DND-41 (cell line): ENCODE measurements at regions not wholly inside any gene's neighbourhood (a gene's known extent, or its start where the extent isn't known, plus 50 kb on each side); places are given as distances from the start of the nearest gene placed in this dataset.

ENCODE experiments used
- ATAC-seq: fragments of 200-7000 bp; cut with Tn5 transposase; 3 replicates; pipeline ENCODE4 v1.9.1; 2021; ENCODE audit warnings: low read depth; ENCODE audit not compliant: insufficient read depth
- DNase-seq: peaks from one replicate; pipeline ENCODE4 v3.0.0-alpha.2; 2020
- H2AFZ ChIP-seq: 2 replicates; pipeline ENCODE4 v1.6.0; 2012; ENCODE audit warnings: low read depth, low read length
- H3K27ac ChIP-seq: 2 replicates; pipeline ENCODE4 v1.5.1; 2012; ENCODE audit warnings: low read length, inconsistent platforms
- H3K27me3 ChIP-seq: fragments of 200-600 bp; sonication (generic); 2 replicates; pipeline ENCODE4 v1.6.0; 2012; ENCODE audit warnings: low read length, mild to moderate bottlenecking, inconsistent platforms; ENCODE audit not compliant: insufficient read depth, poor library complexity
- H3K36me3 ChIP-seq: 2 replicates; pipeline ENCODE4 v1.5.1; 2012; ENCODE audit warnings: low read length, inconsistent platforms; ENCODE audit not compliant: insufficient read depth
- H3K4me1 ChIP-seq: 2 replicates; pipeline ENCODE4 v1.5.1; 2012; ENCODE audit warnings: mild to moderate bottlenecking, low read length; ENCODE audit not compliant: insufficient read depth
- H3K4me2 ChIP-seq: 2 replicates; pipeline ENCODE4 v1.6.0; 2012; ENCODE audit warnings: mild to moderate bottlenecking, moderate library complexity, low read length, inconsistent platforms; ENCODE audit not compliant: insufficient read depth
- H3K4me3 ChIP-seq, 2 experiments: fragments of 200-600 bp in 1 of 2; shearing (Covaris generic) in 1 of 2; 2 replicates each; pipeline ENCODE4 v1.5.1; 2012 to 2016; ENCODE audit warnings: inconsistent platforms in 2 of 2, low read length in 2 of 2, mild to moderate bottlenecking in 2 of 2, low read depth in 1 of 2, moderate library complexity in 1 of 2
- H3K79me2 ChIP-seq: 2 replicates; pipeline ENCODE4 v1.6.0; 2012; ENCODE audit warnings: low read length, inconsistent platforms; ENCODE audit not compliant: insufficient read depth
- H3K9ac ChIP-seq: 2 replicates; pipeline ENCODE4 v1.6.0; 2012; ENCODE audit warnings: low read depth, mild to moderate bottlenecking, inconsistent platforms, low read length, moderate library complexity
- H3K9me3 ChIP-seq: 2 replicates; pipeline ENCODE4 v1.5.1; 2012; ENCODE audit warnings: low read length, moderate library complexity, mild to moderate bottlenecking, inconsistent platforms; ENCODE audit not compliant: insufficient read depth, severe bottlenecking
- H4K20me1 ChIP-seq: 2 replicates; pipeline ENCODE4 v1.6.0; 2012; ENCODE audit warnings: low read length; ENCODE audit not compliant: insufficient read depth
- CTCF ChIP-seq: IDR thresholded peaks from 2 replicates; pipeline ENCODE4 v1.5.1; 2012; ENCODE audit warnings: borderline replicate concordance, low read length, moderate library complexity, mild to moderate bottlenecking; ENCODE audit not compliant: poor library complexity, severe bottlenecking; ENCODE audit errors: extremely low read depth
- EZH2 ChIP-seq: IDR thresholded peaks from 3 replicates; pipeline ENCODE4 v1.6.1; 2012; ENCODE audit warnings: borderline replicate concordance, low read depth, mild to moderate bottlenecking, moderate library complexity, low read length, inconsistent platforms; ENCODE audit not compliant: severe bottlenecking

GRCh38 chr5:4873652-4874051, 266.5 kb upstream of the ADAMTS16 start:
- H2AFZ ChIP-seq = no peak overlapping the region
- no peaks in the 10 kb centered on the region for H3K9me3 ChIP-seq
- no peak overlapping the region for H3K4me2 ChIP-seq
- no peaks in the 10 kb centered on the region for H4K20me1 ChIP-seq
- H3K9ac ChIP-seq = no peak overlapping the region
- no peak overlapping the region for H3K4me3 ChIP-seq
- H3K27me3 ChIP-seq = peaks cover 19% of the 10 kb centered on the region
- TF ChIP-seq EZH2 (no peak), CTCF (no peak)
- no peaks in the 10 kb centered on the region for H3K4me1 ChIP-seq
- no peak for DNase-seq
- no peak overlapping the region for H3K27ac ChIP-seq
- no peaks in the 10 kb centered on the region for H3K36me3 ChIP-seq
- no peaks in the 10 kb centered on the region for H3K79me2 ChIP-seq
- no peak for ATAC-seq

GRCh38 chr5:4874097-4874496, 266.0 kb upstream of the ADAMTS16 start:
- H2AFZ ChIP-seq = no peak overlapping the region
- ATAC-seq = no peak
- no peak overlapping the region for H3K27ac ChIP-seq
- TF ChIP-seq EZH2 (no peak), CTCF (no peak)
- H4K20me1 ChIP-seq = no peaks in the 10 kb centered on the region
- peaks cover 19% of the 10 kb centered on the region for H3K27me3 ChIP-seq
- H3K36me3 ChIP-seq = no peaks in the 10 kb centered on the region
- H3K4me1 ChIP-seq = no peaks in the 10 kb centered on the region
- no peaks in the 10 kb centered on the region for H3K79me2 ChIP-seq
- H3K9ac ChIP-seq = no peak overlapping the region
- H3K9me3 ChIP-seq = no peaks in the 10 kb centered on the region
- H3K4me2 ChIP-seq = no peak overlapping the region
- H3K4me3 ChIP-seq = no peak overlapping the region
- DNase-seq = no peak

GRCh38 chr5:4875942-4876341, 264.2 kb upstream of the ADAMTS16 start:
- H3K4me1 ChIP-seq = no peaks in the 10 kb centered on the region
- no peak overlapping the region for H3K4me3 ChIP-seq
- DNase-seq = no peak
- no peaks in the 10 kb centered on the region for H3K79me2 ChIP-seq
- no peak overlapping the region for H3K27ac ChIP-seq
- no peak overlapping the region for H2AFZ ChIP-seq
- no peak for ATAC-seq
- H4K20me1 ChIP-seq = no peaks in the 10 kb centered on the region
- peaks cover 18% of the 10 kb centered on the region for H3K27me3 ChIP-seq
- H3K36me3 ChIP-seq = no peaks in the 10 kb centered on the region
- no peak overlapping the region for H3K9ac ChIP-seq
- no peaks in the 10 kb centered on the region for H3K9me3 ChIP-seq
- TF ChIP-seq CTCF (no peak), EZH2 (no peak)
- no peak overlapping the region for H3K4me2 ChIP-seq

GRCh38 chr5:4876804-4877203, 263.3 kb upstream of the ADAMTS16 start:
- Histone ChIP-seq H3K27ac (no peak overlapping the region), H4K20me1 (no peaks in the 10 kb centered on the region), H3K79me2 (no peaks in the 10 kb centered on the region), H2AFZ (no peak overlapping the region), H3K4me3 (no peak overlapping the region), H3K36me3 (no peaks in the 10 kb centered on the region), H3K4me1 (no peaks in the 10 kb centered on the region), H3K9ac (no peak overlapping the region), H3K27me3 (peaks cover 12% of the 10 kb centered on the region), H3K9me3 (no peaks in the 10 kb centered on the region), H3K4me2 (no peak overlapping the region)
- TF ChIP-seq EZH2 (no peak), CTCF (no peak)
- DNase-seq = no peak
- no peak for ATAC-seq
